Transverse colon (tissue), 4 donors: ENCODE measurements at regions not wholly inside any gene's neighbourhood (a gene's known extent, or its start where the extent isn't known, plus 50 kb on each side); places are given as distances from the start of the nearest gene placed in this dataset.
A peak's percentile ranks its signal among the peaks of the same experiment; 100 is the strongest.

ENCODE experiments used
- DNase-seq: peaks from one replicate; pipeline ENCODE4 v3.0.0-alpha.2; 2019
- H3K27ac ChIP-seq, 4 donors: fragments of 200-600 bp; sonication (generic); 2 replicates each; pipeline ENCODE4 v1.5.1; 2016 to 2018; ENCODE audit warnings: inconsistent platforms in 4 of 4
- H3K27me3 ChIP-seq: fragments of 200-600 bp; sonication (generic); 2 replicates; pipeline ENCODE4 v1.5.1; 2017; ENCODE audit warnings: inconsistent platforms
- H3K36me3 ChIP-seq, 4 donors: fragments of 200-600 bp; sonication (generic); 2 replicates each; pipeline ENCODE4 v1.5.1; 2017 to 2019; ENCODE audit warnings: inconsistent platforms in 4 of 4
- H3K4me1 ChIP-seq, 4 donors: fragments of 200-600 bp; sonication (generic); 2 replicates each; pipeline ENCODE4 v1.5.1; 2017 to 2020; ENCODE audit warnings: inconsistent platforms in 4 of 4
- H3K4me3 ChIP-seq, 4 donors: fragments of 200-600 bp; sonication (generic); 1 replicate in 1 of 4; 2 replicates in 3 of 4; pipeline versions ENCODE4 v1.5.1 to v1.6.1; 2017 to 2019; ENCODE audit warnings: inconsistent platforms in 4 of 4
- H3K9me3 ChIP-seq, 2 donors: fragments of 200-600 bp; sonication (generic); 2 replicates each; pipeline ENCODE4 v1.5.1; 2017 to 2019; ENCODE audit warnings: inconsistent platforms in 2 of 2
- EP300 ChIP-seq: sonication (generic); formaldehyde crosslinking; IDR thresholded peaks from one replicate; pipeline ENCODE4 v1.6.1; 2017; ENCODE audit warnings: antibody characterized with exemption, low read depth
- POLR2A ChIP-seq: fragments of 450-650 bp; IDR thresholded peaks from one replicate; pipeline ENCODE4 v1.6.1; 2016; ENCODE audit warnings: antibody characterized with exemption, mild to moderate bottlenecking, moderate library complexity
- POLR2AphosphoS5 ChIP-seq, 3 donors: sonication (generic); formaldehyde crosslinking; IDR thresholded peaks; one replicate each; pipeline ENCODE4 v1.6.1; 2016; ENCODE audit warnings: antibody characterized with exemption in 3 of 3
- WGBS, 2 donors: methylation state at CpG; one replicate each; pipeline ENCODE4 v1.1.5; 2018; ENCODE audit warnings: low coverage in 1 of 2; 5-methylcytosine and 5-hydroxymethylcytosine counted together
- in situ Hi-C, 4 donors: fragments of 200-750 bp; cut with MboI; loops; one replicate each; pipeline versions ENCODE4 v1.15.0 to v1.15.1; 2017; ENCODE audit warnings: low sequenced_read_pairs in 3 of 4, low pct_ligation_motif_present in 1 of 4, low pct_unique_long_range_greater_than_20kb in 1 of 4
- intact Hi-C: fragments of 100-400 bp; cut with DNase I; formaldehyde crosslinking; loops from one replicate; pipeline ENCODE4 v1.15.1; 2023; ENCODE audit warnings: low total_unique reads
- TF ChIP-seq, protein P1 (sequence below), 5 experiments: fragments of 200-600 bp in 3 of 5; fragments of 450-650 bp in 2 of 5; sonication (generic) in 3 of 5; IDR thresholded peaks; 1 replicate in 2 of 5; 2 replicates in 3 of 5; pipeline ENCODE4 v1.5.1; 2016 to 2017; ENCODE audit warnings: antibody characterized with exemption in 5 of 5, inconsistent platforms in 3 of 5, mild to moderate bottlenecking in 2 of 5, moderate library complexity in 1 of 5

DNA sequence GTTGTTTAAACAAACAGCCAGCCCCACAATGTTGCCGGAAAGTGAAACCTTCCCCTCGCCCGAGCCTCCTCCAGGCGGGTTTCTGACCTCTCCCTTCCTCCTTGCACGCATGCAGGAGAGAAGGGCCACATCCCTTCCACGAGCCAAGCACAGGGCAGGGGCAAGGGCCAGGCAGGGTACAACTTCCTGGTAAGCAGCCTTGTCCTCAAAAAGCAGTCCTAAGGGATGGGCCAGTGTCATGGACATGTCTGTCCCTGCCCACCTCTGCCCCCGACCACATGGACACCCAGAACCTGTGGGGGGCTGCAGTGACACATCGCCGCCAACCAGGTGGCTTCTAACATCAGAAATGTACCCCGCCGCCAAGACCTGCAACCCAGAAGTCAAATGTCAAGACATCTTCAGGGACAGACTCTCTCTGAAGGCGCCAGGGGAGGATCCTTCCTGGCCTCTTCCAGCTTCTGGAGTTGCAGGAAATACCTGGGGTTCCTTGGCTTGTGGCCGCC is 145.3 kb downstream of the CRYBB2 start:
- H3K36me3 ChIP-seq = peaks cover 0 to 2% (median 0%) of the 10 kb centered on the region in 4 donors
- peak; percentile 70 for DNase-seq
- peak overlapping the region; percentile 46 to 63 (median 50) for H3K27ac ChIP-seq
- H3K27me3 ChIP-seq = no peaks in the 10 kb centered on the region
- H3K9me3 ChIP-seq = no peaks in the 10 kb centered on the region
- in situ Hi-C loops = no loop called here
- H3K4me1 ChIP-seq = peaks cover 5 to 37% (median 25%) of the 10 kb centered on the region in 4 donors
- 67% methylated on average over 13 of the region's 13 CpGs; no CpG with 5 or more reads in 1 of the 2 donors for WGBS, 2 donors
- TF ChIP-seq POLR2AphosphoS5 (IDR thresholded peaks at IDR 0.05) = no peak
- TF ChIP-seq, protein P1, sequence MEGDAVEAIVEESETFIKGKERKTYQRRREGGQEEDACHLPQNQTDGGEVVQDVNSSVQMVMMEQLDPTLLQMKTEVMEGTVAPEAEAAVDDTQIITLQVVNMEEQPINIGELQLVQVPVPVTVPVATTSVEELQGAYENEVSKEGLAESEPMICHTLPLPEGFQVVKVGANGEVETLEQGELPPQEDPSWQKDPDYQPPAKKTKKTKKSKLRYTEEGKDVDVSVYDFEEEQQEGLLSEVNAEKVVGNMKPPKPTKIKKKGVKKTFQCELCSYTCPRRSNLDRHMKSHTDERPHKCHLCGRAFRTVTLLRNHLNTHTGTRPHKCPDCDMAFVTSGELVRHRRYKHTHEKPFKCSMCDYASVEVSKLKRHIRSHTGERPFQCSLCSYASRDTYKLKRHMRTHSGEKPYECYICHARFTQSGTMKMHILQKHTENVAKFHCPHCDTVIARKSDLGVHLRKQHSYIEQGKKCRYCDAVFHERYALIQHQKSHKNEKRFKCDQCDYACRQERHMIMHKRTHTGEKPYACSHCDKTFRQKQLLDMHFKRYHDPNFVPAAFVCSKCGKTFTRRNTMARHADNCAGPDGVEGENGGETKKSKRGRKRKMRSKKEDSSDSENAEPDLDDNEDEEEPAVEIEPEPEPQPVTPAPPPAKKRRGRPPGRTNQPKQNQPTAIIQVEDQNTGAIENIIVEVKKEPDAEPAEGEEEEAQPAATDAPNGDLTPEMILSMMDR (IDR thresholded peaks at IDR 0.05) = no peak
- TF ChIP-seq POLR2A = no peak
- no peak for TF ChIP-seq EP300
- no peak overlapping the region for H3K4me3 ChIP-seq
- intact Hi-C loops = no loop called here

DNA sequence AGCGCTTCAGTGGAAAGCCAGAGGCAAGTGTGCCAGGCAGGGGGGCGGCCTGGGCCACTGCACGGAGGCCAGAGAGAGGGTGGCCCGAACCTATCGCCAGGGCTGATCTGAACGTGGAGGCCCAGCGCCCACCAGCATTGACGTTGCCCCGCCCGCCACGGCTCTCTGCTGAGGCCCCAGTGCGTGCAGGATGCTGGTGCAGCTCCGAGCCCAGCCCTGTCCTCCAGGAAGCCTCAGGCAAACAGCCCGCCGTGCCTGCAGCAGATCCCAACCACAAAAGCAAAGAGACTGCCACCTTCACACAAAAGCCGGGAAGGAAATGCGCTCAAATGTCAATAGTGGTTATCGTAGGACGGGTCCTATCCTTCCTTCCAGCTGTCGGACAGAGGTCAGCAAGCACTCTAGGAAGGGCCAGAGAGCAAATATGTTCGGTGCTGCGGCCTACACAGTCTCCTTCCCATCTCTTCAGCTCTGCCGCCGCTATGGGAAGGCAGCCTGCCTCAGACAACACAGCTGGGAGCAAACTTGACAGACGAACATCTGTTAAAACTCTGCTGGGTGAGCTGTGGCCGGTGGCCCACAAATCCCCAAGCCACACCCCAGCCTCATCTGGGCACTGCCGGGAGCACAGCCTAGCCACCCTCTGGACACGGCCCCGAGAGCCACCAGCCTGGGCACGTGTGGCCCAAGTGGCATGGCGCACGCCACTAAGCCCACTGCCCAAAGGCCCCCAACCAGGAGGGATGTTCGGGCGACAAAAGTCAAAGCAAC is 146.2 kb downstream of the CRYBB2 start:
- intact Hi-C loops = no loop called here
- no peak for DNase-seq
- in situ Hi-C loops = no loop called here

DNA sequence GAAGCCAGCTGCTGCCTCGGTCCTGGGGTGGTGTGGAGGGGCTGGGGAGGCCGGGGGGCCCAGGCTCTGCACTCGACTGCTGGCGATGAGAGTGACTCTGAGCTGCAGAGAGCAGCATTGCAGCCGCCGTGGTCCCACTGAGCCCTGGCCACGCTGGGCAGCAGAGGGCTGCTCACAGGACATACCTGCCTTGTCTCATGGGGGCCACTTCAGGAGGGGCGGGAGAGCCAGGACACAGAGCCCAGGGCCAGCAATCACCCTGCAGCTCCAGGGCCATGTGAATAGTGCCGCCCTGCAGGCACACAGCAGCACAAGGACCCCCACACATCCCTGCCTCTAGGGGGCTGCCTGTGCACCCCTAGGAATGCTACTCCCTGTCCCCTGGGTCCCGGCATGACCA is 147.0 kb downstream of the CRYBB2 start:
- no peak for DNase-seq
- WGBS, 2 donors = 84% methylated on average over 9 of the region's 10 CpGs; no CpG with 5 or more reads in 1 of the 2 donors
- H3K9me3 ChIP-seq = no peaks in the 10 kb centered on the region
- TF ChIP-seq EP300 (no peak), POLR2AphosphoS5 (IDR thresholded peaks at IDR 0.05) (no peak), POLR2A (no peak)
- TF ChIP-seq, protein P1 (IDR thresholded peaks at IDR 0.05) = no peak
- H3K4me1 ChIP-seq = peaks cover 5 to 37% (median 25%) of the 10 kb centered on the region in 4 donors
- no peaks in the 10 kb centered on the region for H3K36me3 ChIP-seq
- peak overlapping the region in 1 of 4 donors; percentile 63 for H3K27ac ChIP-seq
- H3K27me3 ChIP-seq = no peaks in the 10 kb centered on the region
- no peak overlapping the region for H3K4me3 ChIP-seq
- intact Hi-C loops (no loop called here), in situ Hi-C loops (no loop called here)

More for the DNA sequence above, 146.2 kb downstream of the CRYBB2 start:
- Histone ChIP-seq H3K4me1 (peaks cover 5 to 37% (median 25%) of the 10 kb centered on the region in 4 donors), H3K27me3 (no peaks in the 10 kb centered on the region), H3K4me3 (no peak overlapping the region), H3K27ac (peak overlapping the region in 2 of 4 donors; percentile 50 to 63), H3K36me3 (no peaks in the 10 kb centered on the region), H3K9me3 (no peaks in the 10 kb centered on the region)
- TF ChIP-seq, protein P1 (IDR thresholded peaks at IDR 0.05) = no peak
- TF ChIP-seq POLR2A (no peak), EP300 (no peak), POLR2AphosphoS5 (IDR thresholded peaks at IDR 0.05) (no peak)
- WGBS, 2 donors = 80% methylated on average over 34 of the region's 34 CpGs; no CpG with 5 or more reads in 1 of the 2 donors

DNA sequence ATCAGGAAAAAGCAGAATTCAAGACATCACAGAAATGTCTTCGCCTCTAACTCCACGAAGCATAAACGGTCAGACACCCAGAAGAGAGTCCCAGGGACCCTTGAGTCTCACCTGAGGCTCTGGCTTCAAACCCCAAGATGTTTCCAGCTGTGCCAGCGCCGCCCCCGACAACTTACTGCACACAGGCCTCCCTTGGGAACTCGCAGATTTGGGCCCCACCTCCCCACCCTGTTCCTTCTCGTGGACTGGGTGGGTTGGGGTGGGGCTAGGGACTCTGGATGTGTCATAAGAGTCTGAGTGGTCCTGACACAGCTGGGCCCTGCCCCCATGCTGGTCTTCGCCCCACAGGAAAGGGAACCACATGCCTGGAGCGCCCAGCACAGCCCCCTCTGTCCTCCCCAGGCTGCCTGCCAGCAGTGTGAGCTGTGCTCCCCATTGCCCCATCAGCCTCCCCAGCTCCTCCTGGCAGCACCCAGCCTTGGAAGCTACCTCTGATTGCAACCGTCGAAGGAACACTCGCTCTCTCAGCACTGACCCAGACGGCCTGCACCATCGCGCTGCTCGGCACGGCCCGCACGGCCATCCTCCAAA is 147.5 kb downstream of the CRYBB2 start:
- intact Hi-C loops = no loop called here
- H3K27me3 ChIP-seq = no peaks in the 10 kb centered on the region
- WGBS, 2 donors = 94% methylated on average over 20 of the region's 20 CpGs; no CpG with 5 or more reads in 1 of the 2 donors
- H3K27ac ChIP-seq = no peak overlapping the region
- H3K36me3 ChIP-seq = no peaks in the 10 kb centered on the region
- in situ Hi-C loops = no loop called here
- H3K4me3 ChIP-seq = no peak overlapping the region
- TF ChIP-seq POLR2AphosphoS5 (IDR thresholded peaks at IDR 0.05) (no peak), EP300 (no peak), POLR2A (no peak)
- TF ChIP-seq, protein P1 (IDR thresholded peaks at IDR 0.05) = no peak
- peaks cover 5 to 37% (median 25%) of the 10 kb centered on the region in 4 donors for H3K4me1 ChIP-seq
- H3K9me3 ChIP-seq = no peaks in the 10 kb centered on the region
- DNase-seq = no peak
